ENCODE measurements at regions not wholly inside any gene's neighbourhood (a gene's known extent, or its start where the extent isn't known, plus 50 kb on each side); places are given as distances from the start of the nearest gene placed in this dataset.

DNA sequence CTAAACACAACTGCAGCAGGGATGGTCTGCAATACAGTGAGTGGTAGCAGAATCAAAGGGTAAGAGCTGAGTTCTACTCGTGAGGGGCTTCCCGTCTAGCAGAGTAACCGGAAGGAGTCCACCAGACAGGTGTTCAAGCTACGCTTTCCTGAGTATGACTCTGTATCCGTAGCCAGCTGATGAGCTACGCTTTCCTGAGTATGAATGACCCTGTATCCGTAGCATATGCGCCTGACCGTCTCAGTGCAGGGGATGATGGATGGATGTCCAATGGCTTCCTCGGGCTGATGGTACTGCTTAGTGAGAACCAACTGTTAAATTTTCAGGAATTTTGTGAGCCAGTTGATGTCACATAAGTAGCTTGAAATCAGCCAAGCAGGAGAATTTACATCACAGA is 244.1 kb upstream of the MYT1L start:
- Histone ChIP-seq H3K4me3 (ENCODE audit: low read depth, low read length) (no peak overlapping the region), H3K36me3 (ENCODE audit: control insufficient read depth, insufficient read depth, low read length) (no peaks in the 10 kb centered on the region), H3K27me3 (ENCODE audit: control insufficient read depth, insufficient read depth, low read length) (no peaks in the 10 kb centered on the region)
- no peak for DNase-seq (ENCODE audit: low read depth)
- no peak for TF ChIP-seq CTCF (IDR thresholded peaks at IDR 0.05; ENCODE audit: insufficient read depth, low read length, poor library complexity, severe bottlenecking)

GRCh38 chr2:2574401-2575180 is 243.5 kb upstream of the MYT1L start:
- no peak for DNase-seq (ENCODE audit: low read depth)
- no peak for TF ChIP-seq CTCF (IDR thresholded peaks at IDR 0.05; ENCODE audit: insufficient read depth, low read length, poor library complexity, severe bottlenecking)
- Histone ChIP-seq H3K36me3 (ENCODE audit: control insufficient read depth, insufficient read depth, low read length) (no peaks in the 10 kb centered on the region), H3K27me3 (ENCODE audit: control insufficient read depth, insufficient read depth, low read length) (no peaks in the 10 kb centered on the region), H3K4me3 (ENCODE audit: low read depth, low read length) (no peak overlapping the region)

- H3K27me3 ChIP-seq (ENCODE audit: control insufficient read depth, insufficient read depth, low read length), result no peaks in the 10 kb centered on the region
- H3K4me3 ChIP-seq (ENCODE audit: low read depth, low read length), result no peak overlapping the region
- no peak for DNase-seq (ENCODE audit: low read depth)
- no peak for TF ChIP-seq CTCF (IDR thresholded peaks at IDR 0.05; ENCODE audit: insufficient read depth, low read length, poor library complexity, severe bottlenecking)
- H3K36me3 ChIP-seq (ENCODE audit: control insufficient read depth, insufficient read depth, low read length), result no peaks in the 10 kb centered on the region
Measured at GRCh38 chr2:2573658-2574293, 242.7 kb upstream of the MYT1L start.

DNA sequence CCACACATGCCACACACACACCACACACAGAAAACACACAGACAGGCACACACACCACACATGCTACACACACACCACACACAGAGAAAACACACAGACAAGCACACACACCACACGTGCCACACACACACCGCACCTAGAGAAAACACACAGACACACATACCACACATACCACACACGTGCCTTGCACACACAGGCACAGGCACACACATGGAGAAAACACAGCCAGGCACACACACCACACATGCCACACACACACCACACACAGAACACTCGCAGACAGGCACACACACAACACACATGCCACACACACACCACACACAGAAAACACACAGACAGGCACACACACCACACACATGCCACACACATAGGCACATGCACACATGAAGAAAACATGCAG is 242.1 kb upstream of the MYT1L start:
- TF ChIP-seq CTCF (IDR thresholded peaks at IDR 0.05; ENCODE audit: insufficient read depth, low read length, poor library complexity, severe bottlenecking), result no peak
- Histone ChIP-seq H3K4me3 (ENCODE audit: low read depth, low read length) (no peak overlapping the region), H3K36me3 (ENCODE audit: control insufficient read depth, insufficient read depth, low read length) (no peaks in the 10 kb centered on the region), H3K27me3 (ENCODE audit: control insufficient read depth, insufficient read depth, low read length) (no peaks in the 10 kb centered on the region)
- DNase-seq (ENCODE audit: low read depth), result no peak

DNA sequence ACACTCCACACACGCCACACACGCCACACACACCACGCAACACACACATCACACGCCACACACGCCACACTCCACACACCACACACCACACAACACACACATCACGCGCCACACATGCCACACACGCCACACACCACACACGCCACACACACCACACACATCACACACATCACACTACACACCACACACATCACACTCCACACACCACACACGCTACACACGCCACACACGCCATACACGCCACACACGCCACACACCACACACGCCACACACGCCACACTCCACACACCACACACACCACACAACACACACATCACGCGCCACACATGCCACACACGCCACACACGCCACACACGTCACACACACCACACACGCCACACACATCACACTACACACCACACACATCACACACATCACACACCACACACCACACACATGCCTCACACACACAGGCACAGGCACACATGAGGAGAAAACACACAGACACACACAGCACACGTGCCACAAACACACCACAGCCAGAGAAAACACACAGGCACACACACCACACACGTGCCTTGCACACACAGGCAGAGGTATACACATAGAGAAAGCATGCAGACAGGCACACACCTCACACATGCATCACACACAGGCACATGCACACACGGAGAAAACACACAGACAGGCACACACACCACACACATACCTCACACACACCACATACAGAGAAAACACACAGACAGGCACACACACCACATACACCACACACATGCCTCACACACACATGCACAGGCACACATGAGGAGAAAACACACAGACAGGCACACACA is 241.5 kb upstream of the MYT1L start:
- Histone ChIP-seq H3K4me3 (ENCODE audit: low read depth, low read length) (no peak overlapping the region), H3K36me3 (ENCODE audit: control insufficient read depth, insufficient read depth, low read length) (no peaks in the 10 kb centered on the region), H3K27me3 (ENCODE audit: control insufficient read depth, insufficient read depth, low read length) (no peaks in the 10 kb centered on the region)
- DNase-seq (ENCODE audit: low read depth), result no peak
- no peak for TF ChIP-seq CTCF (IDR thresholded peaks at IDR 0.05; ENCODE audit: insufficient read depth, low read length, poor library complexity, severe bottlenecking)

Data from kidney epithelial cell (primary cell).